ENCODE measurements at regions not wholly inside any gene's neighbourhood (a gene's known extent, or its start where the extent isn't known, plus 50 kb on each side); places are given as distances from the start of the nearest gene placed in this dataset.

- no peak for TF ChIP-seq BHLHE40 (IDR thresholded peaks at IDR 0.05; ENCODE audit: low read depth, low read length)
- no peak for TF ChIP-seq CTCF (conservative IDR thresholded peaks at IDR 0.05; ENCODE audit: low read depth, low read length)
Observed at GRCh38 chr1:217067642-217068041, 344.4 kb upstream of the ESRRG start.

Data from IMR-90 (cell line).